ENCODE measurements at regions not wholly inside any gene's neighbourhood (a gene's known extent, or its start where the extent isn't known, plus 50 kb on each side); places are given as distances from the start of the nearest gene placed in this dataset.

- H3K4me2 ChIP-seq (ENCODE audit: insufficient read depth, low read length, poor library complexity, severe bottlenecking), result no peak overlapping the region
- no peak overlapping the region for H4K91ac ChIP-seq (ENCODE audit: low read depth, low read length, poor library complexity)
- H3K27ac ChIP-seq (replicated peaks; ENCODE audit: low read length), result no peak overlapping the region
- no peak overlapping the region for H2BK12ac ChIP-seq (ENCODE audit: low read length)
- no peaks in the 10 kb centered on the region for H3K4me1 ChIP-seq (ENCODE audit: control insufficient read depth in 2 of 2, insufficient read depth in 1 of 2, low read depth in 1 of 2, low read length in 2 of 2)
- H2BK15ac ChIP-seq (ENCODE audit: low read length), result no peak overlapping the region
- H2BK120ac ChIP-seq (ENCODE audit: low read depth, low read length), result no peak overlapping the region
- no peak overlapping the region for H3K9ac ChIP-seq (ENCODE audit: low read depth, low read length, poor library complexity)
- H4K8ac ChIP-seq (ENCODE audit: low read depth, low read length), result no peak overlapping the region
- no peak overlapping the region for H3K18ac ChIP-seq (ENCODE audit: low read length)
- no peak overlapping the region for H3K14ac ChIP-seq (ENCODE audit: low read length)
- no peak overlapping the region for H3K4me3 ChIP-seq (ENCODE audit: low read length in 2 of 2)
- no peaks in the 10 kb centered on the region for H3K9me3 ChIP-seq (replicated peaks in 1 of 2; ENCODE audit: control insufficient read depth in 2 of 2, insufficient read depth in 1 of 2, low read depth in 1 of 2, low read length in 2 of 2)
- H3K36me3 ChIP-seq (replicated peaks in 1 of 2; ENCODE audit: control insufficient read depth in 2 of 2, insufficient read depth in 2 of 2, low read length in 2 of 2), result no peaks in the 10 kb centered on the region
- H3K27me3 ChIP-seq (ENCODE audit: control insufficient read depth in 3 of 3, insufficient read depth in 3 of 3, low read depth in 1 of 3, low read length in 3 of 3), result no peaks in the 10 kb centered on the region
- no peak overlapping the region for H3K23ac ChIP-seq (ENCODE audit: low read depth, low read length, poor library complexity)
- DNase-seq (ENCODE audit: low spot score), result no peak
- no peak overlapping the region for H2AK5ac ChIP-seq (ENCODE audit: low read depth, low read length)
- no peaks in the 10 kb centered on the region for H3K79me1 ChIP-seq (ENCODE audit: low read depth, low read length)
- WGBS, 2 donors (ENCODE audit: extremely low coverage in 2 of 2, insufficient read length in 2 of 2, insufficient replicate concordance in 1 of 2), result no CpG with 5 or more reads among the region's 2 CpGs
- no peak overlapping the region for H2AFZ ChIP-seq (ENCODE audit: low read length)
- H3K4ac ChIP-seq (ENCODE audit: low read length), result no peak overlapping the region
- H2BK5ac ChIP-seq (ENCODE audit: low read length), result no peak overlapping the region
These were observed 876.0 kb downstream of the EPHA3 start for GRCh38 chr3:89983449-89983848.

- Histone ChIP-seq H3K4me2 (ENCODE audit: insufficient read depth, low read length, poor library complexity, severe bottlenecking) (no peak overlapping the region), H2AK5ac (ENCODE audit: low read depth, low read length) (no peak overlapping the region), H4K91ac (ENCODE audit: low read depth, low read length, poor library complexity) (no peak overlapping the region), H3K9me3 (replicated peaks in 1 of 2; ENCODE audit: control insufficient read depth in 2 of 2, insufficient read depth in 1 of 2, low read depth in 1 of 2, low read length in 2 of 2) (no peaks in the 10 kb centered on the region), H3K18ac (ENCODE audit: low read length) (no peak overlapping the region), H3K4ac (ENCODE audit: low read length) (no peak overlapping the region), H2BK120ac (ENCODE audit: low read depth, low read length) (no peak overlapping the region), H3K36me3 (replicated peaks in 1 of 2; ENCODE audit: control insufficient read depth in 2 of 2, insufficient read depth in 2 of 2, low read length in 2 of 2) (no peaks in the 10 kb centered on the region), H3K23ac (ENCODE audit: low read depth, low read length, poor library complexity) (no peak overlapping the region), H4K8ac (ENCODE audit: low read depth, low read length) (no peak overlapping the region), H3K14ac (ENCODE audit: low read length) (no peak overlapping the region), H2AFZ (ENCODE audit: low read length) (no peak overlapping the region), H2BK15ac (ENCODE audit: low read length) (no peak overlapping the region), H3K27ac (replicated peaks; ENCODE audit: low read length) (no peak overlapping the region), H2BK12ac (ENCODE audit: low read length) (no peak overlapping the region), H3K9ac (ENCODE audit: low read depth, low read length, poor library complexity) (no peak overlapping the region), H3K4me1 (ENCODE audit: control insufficient read depth in 2 of 2, insufficient read depth in 1 of 2, low read depth in 1 of 2, low read length in 2 of 2) (peaks cover 0 to 2% of the 10 kb centered on the region in 2 donors), H3K4me3 (ENCODE audit: low read length in 2 of 2) (no peak overlapping the region), H3K27me3 (ENCODE audit: control insufficient read depth in 3 of 3, insufficient read depth in 3 of 3, low read depth in 1 of 3, low read length in 3 of 3) (no peaks in the 10 kb centered on the region), H3K79me1 (ENCODE audit: low read depth, low read length) (no peaks in the 10 kb centered on the region), H2BK5ac (ENCODE audit: low read length) (no peak overlapping the region)
- no peak for DNase-seq (ENCODE audit: low spot score)
- no CpG with 5 or more reads among the region's 4 CpGs for WGBS, 2 donors (ENCODE audit: extremely low coverage in 2 of 2, insufficient read length in 2 of 2, insufficient replicate concordance in 1 of 2)
These were observed 897.9 kb downstream of the EPHA3 start for GRCh38 chr3:90005281-90005847.

DNA sequence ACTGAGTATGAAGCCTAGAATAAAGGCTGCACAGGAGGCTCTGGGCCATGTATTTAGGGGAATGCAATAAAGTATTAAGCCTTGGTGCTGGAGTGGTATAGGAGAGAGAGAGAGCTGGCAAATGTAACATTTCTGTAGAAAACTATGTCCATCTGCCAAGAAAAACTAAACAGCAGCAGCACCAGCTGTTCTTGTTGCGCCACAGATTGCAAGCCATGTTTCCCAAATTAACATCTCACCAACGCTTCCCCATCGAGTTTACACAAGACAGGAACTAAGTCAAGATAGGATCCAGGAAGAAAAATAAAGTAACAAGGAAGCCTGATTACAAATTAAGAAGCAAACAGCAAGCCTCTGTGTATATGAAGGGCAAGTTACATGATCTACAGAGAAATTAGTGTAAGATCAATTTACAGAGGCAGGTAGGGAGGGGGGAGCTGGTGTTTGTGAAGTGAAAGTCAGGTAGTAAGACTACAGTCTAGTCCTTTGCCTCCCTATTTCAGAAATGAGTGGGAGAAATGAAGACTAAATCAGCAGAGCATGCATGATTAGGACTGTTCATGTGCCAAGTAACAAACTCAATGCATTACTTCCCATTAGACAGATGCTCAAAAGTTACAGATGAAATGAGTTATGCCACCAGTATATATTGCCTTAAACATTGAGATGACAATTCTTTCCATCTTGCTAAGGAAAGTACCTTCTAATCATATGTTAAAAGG, 900.5 kb downstream of the EPHA3 start:
- H3K14ac ChIP-seq (ENCODE audit: low read length), result no peak overlapping the region

GRCh38 chr3:90010341-90010740, 902.9 kb downstream of the EPHA3 start:
- Histone ChIP-seq H3K23ac (ENCODE audit: low read depth, low read length, poor library complexity) (no peak overlapping the region), H3K9me3 (replicated peaks in 1 of 2; ENCODE audit: control insufficient read depth in 2 of 2, insufficient read depth in 1 of 2, low read depth in 1 of 2, low read length in 2 of 2) (peaks cover 0 to 10% of the 10 kb centered on the region in 2 donors), H3K27ac (replicated peaks; ENCODE audit: low read length) (no peak overlapping the region), H3K4me2 (ENCODE audit: insufficient read depth, low read length, poor library complexity, severe bottlenecking) (no peak overlapping the region), H2BK12ac (ENCODE audit: low read length) (no peak overlapping the region), H3K27me3 (ENCODE audit: control insufficient read depth in 3 of 3, insufficient read depth in 3 of 3, low read depth in 1 of 3, low read length in 3 of 3) (no peaks in the 10 kb centered on the region), H3K36me3 (replicated peaks in 1 of 2; ENCODE audit: control insufficient read depth in 2 of 2, insufficient read depth in 2 of 2, low read length in 2 of 2) (no peaks in the 10 kb centered on the region), H2AFZ (ENCODE audit: low read length) (no peak overlapping the region), H4K91ac (ENCODE audit: low read depth, low read length, poor library complexity) (no peak overlapping the region), H2BK15ac (ENCODE audit: low read length) (no peak overlapping the region), H3K4me3 (ENCODE audit: low read length in 2 of 2) (no peak overlapping the region), H3K79me1 (ENCODE audit: low read depth, low read length) (no peaks in the 10 kb centered on the region), H3K9ac (ENCODE audit: low read depth, low read length, poor library complexity) (no peak overlapping the region), H3K4ac (ENCODE audit: low read length) (no peak overlapping the region), H3K14ac (ENCODE audit: low read length) (no peak overlapping the region), H3K4me1 (ENCODE audit: control insufficient read depth in 2 of 2, insufficient read depth in 1 of 2, low read depth in 1 of 2, low read length in 2 of 2) (peaks cover 3% of the 10 kb centered on the region in 2 donors), H3K18ac (ENCODE audit: low read length) (no peak overlapping the region), H2BK120ac (ENCODE audit: low read depth, low read length) (no peak overlapping the region), H4K8ac (ENCODE audit: low read depth, low read length) (no peak overlapping the region), H2BK5ac (ENCODE audit: low read length) (no peak overlapping the region), H2AK5ac (ENCODE audit: low read depth, low read length) (no peak overlapping the region)
- WGBS, 2 donors (ENCODE audit: extremely low coverage in 2 of 2, insufficient read length in 2 of 2, insufficient replicate concordance in 1 of 2), result no CpG with 5 or more reads among the region's 3 CpGs
- DNase-seq (ENCODE audit: low spot score), result no peak

More for the DNA sequence above, 900.5 kb downstream of the EPHA3 start:
- no peak overlapping the region for H3K9ac ChIP-seq (ENCODE audit: low read depth, low read length, poor library complexity)
- no peak overlapping the region for H2AK5ac ChIP-seq (ENCODE audit: low read depth, low read length)
- no peaks in the 10 kb centered on the region for H3K9me3 ChIP-seq (replicated peaks in 1 of 2; ENCODE audit: control insufficient read depth in 2 of 2, insufficient read depth in 1 of 2, low read depth in 1 of 2, low read length in 2 of 2)
- no peaks in the 10 kb centered on the region for H3K36me3 ChIP-seq (replicated peaks in 1 of 2; ENCODE audit: control insufficient read depth in 2 of 2, insufficient read depth in 2 of 2, low read length in 2 of 2)
- H4K8ac ChIP-seq (ENCODE audit: low read depth, low read length), result no peak overlapping the region
- no peak for DNase-seq (ENCODE audit: low spot score)
- H3K79me1 ChIP-seq (ENCODE audit: low read depth, low read length), result no peaks in the 10 kb centered on the region
- H3K27me3 ChIP-seq (ENCODE audit: control insufficient read depth in 3 of 3, insufficient read depth in 3 of 3, low read depth in 1 of 3, low read length in 3 of 3), result no peaks in the 10 kb centered on the region
- no peak overlapping the region for H3K18ac ChIP-seq (ENCODE audit: low read length)
- H2BK120ac ChIP-seq (ENCODE audit: low read depth, low read length), result no peak overlapping the region
- H3K4ac ChIP-seq (ENCODE audit: low read length), result no peak overlapping the region
- H3K23ac ChIP-seq (ENCODE audit: low read depth, low read length, poor library complexity), result no peak overlapping the region
- H2BK15ac ChIP-seq (ENCODE audit: low read length), result no peak overlapping the region
- no peak overlapping the region for H4K91ac ChIP-seq (ENCODE audit: low read depth, low read length, poor library complexity)
- H3K4me3 ChIP-seq (ENCODE audit: low read length in 2 of 2), result no peak overlapping the region
- H2BK12ac ChIP-seq (ENCODE audit: low read length), result no peak overlapping the region
- H3K27ac ChIP-seq (replicated peaks; ENCODE audit: low read length), result no peak overlapping the region
- H2BK5ac ChIP-seq (ENCODE audit: low read length), result no peak overlapping the region
- peak overlapping the region; percentile 0 for H2AFZ ChIP-seq (ENCODE audit: low read length)
- peaks cover 0 to 3% of the 10 kb centered on the region in 2 donors for H3K4me1 ChIP-seq (ENCODE audit: control insufficient read depth in 2 of 2, insufficient read depth in 1 of 2, low read depth in 1 of 2, low read length in 2 of 2)
- no peak overlapping the region for H3K4me2 ChIP-seq (ENCODE audit: insufficient read depth, low read length, poor library complexity, severe bottlenecking)
- no CpG with 5 or more reads among the region's 3 CpGs for WGBS, 2 donors (ENCODE audit: extremely low coverage in 2 of 2, insufficient read length in 2 of 2, insufficient replicate concordance in 1 of 2)
